Activated CD8-positive, alpha-beta T cell treated with anti-CD3 and anti-CD28 coated beads, Interleukin-2, amount 10 ng/mL, durations not matched to agents 7 days and 5 days (primary cell): ENCODE measurements at regions not wholly inside any gene's neighbourhood (a gene's known extent, or its start where the extent isn't known, plus 50 kb on each side); places are given as distances from the start of the nearest gene placed in this dataset.

Experiments
- ATAC-seq: fragments of 150-1000 bp; cut with Tn5 transposase; one replicate; pipeline ENCODE4 v1.10.0; 2021; ENCODE audit warnings: moderate library complexity
- CTCF ChIA-PET: fragments of 350-600 bp; sonication (Branson Sonifier 250); formaldehyde crosslinking; loops from one replicate; lab custom pipeline; 2021; ENCODE audit warnings: antibody characterized with exemption; lab: Charles Lee
- POLR2A ChIA-PET: fragments of 350-600 bp; sonication (Branson Sonifier 250); formaldehyde crosslinking; loops from one replicate; lab custom pipeline; 2021; ENCODE audit warnings: antibody characterized with exemption; lab: Charles Lee
- DNase-seq: peaks from one replicate; pipeline ENCODE4 v3.0.0-alpha.2; 2020
- H3K27ac Mint-ChIP-seq: one replicate; pipeline ENCODE4 v1.8.0; 2021; ENCODE audit warnings: mild to moderate bottlenecking, mixed read lengths
- H3K27me3 Mint-ChIP-seq: one replicate; pipeline ENCODE4 v1.8.0; 2021; ENCODE audit warnings: low read depth, mixed read lengths
- H3K36me3 Mint-ChIP-seq: one replicate; pipeline ENCODE4 v1.8.0; 2021; ENCODE audit warnings: low read depth, mixed read lengths
- H3K4me1 Mint-ChIP-seq: one replicate; pipeline ENCODE4 v1.8.0; 2021; ENCODE audit warnings: low read depth, mixed read lengths
- H3K4me3 Mint-ChIP-seq: one replicate; pipeline ENCODE4 v1.8.0; 2021; ENCODE audit warnings: mild to moderate bottlenecking, mixed read lengths
- H3K9me3 Mint-ChIP-seq: one replicate; pipeline ENCODE4 v1.8.0; 2022; ENCODE audit warnings: mixed read lengths; ENCODE audit not compliant: insufficient read depth

DNA sequence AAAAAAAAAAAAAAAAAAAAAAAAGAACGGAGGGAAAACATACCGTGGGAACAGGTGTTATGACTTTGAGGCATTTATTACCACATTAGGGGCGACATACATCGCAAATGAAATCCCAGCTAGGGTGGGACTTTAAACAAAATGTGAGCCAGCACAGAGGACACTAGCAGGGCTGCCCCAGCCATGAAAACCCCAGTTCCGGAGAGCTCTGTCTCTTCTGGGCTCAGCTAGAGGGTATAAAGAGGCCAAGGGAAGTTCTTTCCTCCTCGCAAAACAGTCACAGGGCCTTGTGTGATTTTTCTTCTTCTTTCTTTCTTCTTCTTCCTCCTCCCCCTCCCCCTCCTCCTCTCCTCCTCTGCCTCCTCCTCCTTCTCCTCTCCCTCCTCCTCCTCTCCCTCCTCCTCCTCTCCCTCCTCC lies 59.9 kb upstream of the ECHDC3 start:
- ChIA-PET CTCF (no interaction called here), POLR2A (no interaction called here)
- DNase-seq (no peak), ATAC-seq (no peak)
- peaks cover 4% of the 10 kb centered on the region for H3K36me3 Mint-ChIP-seq
- no peak overlapping the region for H3K27ac Mint-ChIP-seq
- H3K27me3 Mint-ChIP-seq: peaks cover 9% of the 10 kb centered on the region
- H3K4me1 Mint-ChIP-seq: peaks cover 33% of the 10 kb centered on the region
- H3K4me3 Mint-ChIP-seq: no peak overlapping the region
- no peaks in the 10 kb centered on the region for H3K9me3 Mint-ChIP-seq

GRCh38 chr10:11680496-11680895 lies 61.7 kb upstream of the ECHDC3 start:
- Mint-ChIP-seq H3K9me3 (no peaks in the 10 kb centered on the region), H3K4me3 (no peak overlapping the region), H3K4me1 (peaks cover 24% of the 10 kb centered on the region), H3K27ac (no peak overlapping the region), H3K36me3 (peaks cover 4% of the 10 kb centered on the region), H3K27me3 (peaks cover 16% of the 10 kb centered on the region)
- POLR2A ChIA-PET: no interaction called here
- CTCF ChIA-PET: no interaction called here
- DNase-seq (no peak), ATAC-seq (no peak)

GRCh38 chr10:11679946-11680345 lies 62.2 kb upstream of the ECHDC3 start:
- DNase-seq: no peak
- POLR2A ChIA-PET: no interaction called here

GRCh38 chr10:11678074-11678793 lies 63.9 kb upstream of the ECHDC3 start:
- peaks cover 24% of the 10 kb centered on the region for H3K27me3 Mint-ChIP-seq
- H3K27ac Mint-ChIP-seq: no peak overlapping the region
- no peaks in the 10 kb centered on the region for H3K9me3 Mint-ChIP-seq
- DNase-seq: no peak
- H3K36me3 Mint-ChIP-seq: no peaks in the 10 kb centered on the region
- ChIA-PET CTCF (interaction anchor here (0.9 kb wide), 1 partner anchor 163 kb away, joined by 3 read pairs; no protein-coding TSS in a partner anchor), POLR2A (no interaction called here)
- no peak overlapping the region for H3K4me3 Mint-ChIP-seq
- H3K4me1 Mint-ChIP-seq: peaks cover 12% of the 10 kb centered on the region
- ATAC-seq: no peak

More at GRCh38 chr10:11679946-11680345, 62.2 kb upstream of the ECHDC3 start:
- Mint-ChIP-seq H3K27ac (no peak overlapping the region), H3K27me3 (peaks cover 16% of the 10 kb centered on the region), H3K36me3 (peaks cover 4% of the 10 kb centered on the region), H3K4me3 (no peak overlapping the region), H3K4me1 (peaks cover 18% of the 10 kb centered on the region), H3K9me3 (no peaks in the 10 kb centered on the region)
- CTCF ChIA-PET: no interaction called here
- no peak for ATAC-seq

DNA sequence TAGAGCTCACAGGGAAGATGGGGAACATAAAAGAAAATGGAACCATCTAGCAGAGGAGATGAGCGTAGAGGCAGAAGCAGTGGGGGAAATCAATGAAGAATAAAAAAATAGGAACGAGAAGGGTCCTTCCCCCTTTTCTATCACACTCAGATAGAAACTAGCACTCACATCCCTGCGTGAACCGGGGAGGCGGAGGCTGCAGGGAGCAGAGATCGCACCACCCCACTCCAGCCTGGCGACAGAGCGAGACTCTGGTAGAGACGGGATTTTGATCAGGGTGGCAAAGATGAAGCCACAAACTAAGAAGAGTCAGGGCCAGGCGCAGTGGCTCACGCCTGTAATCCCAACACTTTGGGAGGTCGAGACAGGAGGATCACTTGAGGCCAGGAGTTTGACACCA lies 64.7 kb upstream of the ECHDC3 start:
- H3K36me3 Mint-ChIP-seq: no peaks in the 10 kb centered on the region
- peaks cover 13% of the 10 kb centered on the region for H3K4me1 Mint-ChIP-seq
- H3K27me3 Mint-ChIP-seq: peaks cover 26% of the 10 kb centered on the region
- H3K9me3 Mint-ChIP-seq: no peaks in the 10 kb centered on the region
- ChIA-PET CTCF (no interaction called here), POLR2A (no interaction called here)
- no peak overlapping the region for H3K27ac Mint-ChIP-seq
- no peak for ATAC-seq
- H3K4me3 Mint-ChIP-seq: no peak overlapping the region
- no peak for DNase-seq

DNA sequence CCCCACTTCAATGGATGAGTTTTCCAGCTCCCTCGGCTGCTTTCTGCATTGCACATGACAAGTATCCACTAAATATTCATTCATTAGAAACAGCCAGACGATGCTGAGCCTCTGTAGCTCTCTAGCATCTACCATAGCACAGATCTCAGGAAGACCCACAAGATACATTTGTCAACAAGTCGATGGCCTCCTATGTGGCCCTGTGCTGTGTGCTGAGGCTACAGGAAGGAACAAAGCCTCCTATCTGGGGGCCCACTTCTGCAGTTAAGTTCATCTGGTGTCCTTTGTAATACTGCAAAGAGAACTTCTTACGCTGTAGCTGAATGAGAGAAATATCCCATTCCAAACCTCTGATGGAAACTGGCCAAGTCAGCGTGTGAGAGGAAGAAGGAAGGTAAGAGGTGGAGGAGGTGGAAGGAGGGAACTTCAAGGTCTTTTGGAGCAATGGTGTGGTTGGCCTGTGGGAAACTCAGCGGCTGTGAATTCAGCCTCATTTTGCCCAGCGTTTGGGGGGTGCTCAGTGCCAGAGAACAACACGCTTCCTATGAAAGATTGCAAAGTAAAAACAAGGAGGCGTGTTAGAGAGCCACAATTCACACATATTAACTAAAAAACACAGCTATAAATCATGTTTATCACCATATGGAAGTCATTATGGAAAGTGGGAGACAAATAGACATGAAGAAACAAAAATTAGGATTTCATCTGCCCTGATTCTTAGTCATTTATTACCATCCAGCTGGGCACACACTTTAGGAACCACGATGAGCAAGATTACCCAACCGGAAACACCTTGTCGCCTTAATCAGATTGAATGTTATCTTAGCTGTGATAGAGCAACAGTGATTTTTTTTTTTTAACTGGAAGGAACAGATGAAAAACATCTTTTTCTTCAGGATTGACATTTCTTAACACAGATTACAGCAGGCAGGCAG lies 62.2 kb upstream of the USP6NL start:
- DNase-seq (no peak), ATAC-seq (no peak)
- no peaks in the 10 kb centered on the region for H3K36me3 Mint-ChIP-seq
- ChIA-PET CTCF (interaction anchor here (0.8 to 1.1 kb wide), 2 partner anchors 12 to 84 kb away, joined by 3 read pairs; no protein-coding TSS in a partner anchor), POLR2A (interaction anchor here (0.6 to 0.8 kb wide), 2 partner anchors 42 to 66 kb away, joined by 3 to 4 read pairs; no protein-coding TSS in a partner anchor)
- peaks cover 21% of the 10 kb centered on the region for H3K27me3 Mint-ChIP-seq
- peaks cover 20% of the 10 kb centered on the region for H3K4me1 Mint-ChIP-seq
- no peak overlapping the region for H3K27ac Mint-ChIP-seq
- no peak overlapping the region for H3K4me3 Mint-ChIP-seq
- H3K9me3 Mint-ChIP-seq: no peaks in the 10 kb centered on the region

DNA sequence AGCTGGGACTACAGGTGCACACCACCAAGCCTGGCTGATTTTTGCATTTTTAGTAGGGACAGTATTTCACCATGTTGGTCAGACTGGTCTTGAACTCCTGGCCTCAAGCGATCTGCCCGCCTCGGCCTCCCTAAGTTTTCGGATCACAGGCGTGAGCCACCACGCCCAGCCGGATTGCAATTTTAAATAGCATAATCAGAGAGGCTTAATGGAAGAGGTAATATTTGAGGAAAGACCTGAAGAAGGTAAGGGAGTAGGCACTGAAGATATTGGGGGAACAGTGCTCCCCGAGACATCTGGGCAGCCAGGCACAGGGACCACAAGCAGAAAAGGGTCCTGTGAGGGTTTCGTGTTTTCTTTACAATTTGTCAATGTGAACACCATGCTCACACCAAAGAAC lies 61.4 kb upstream of the USP6NL start:
- H3K27me3 Mint-ChIP-seq: peaks cover 21% of the 10 kb centered on the region
- ATAC-seq (no peak), DNase-seq (no peak)
- no peak overlapping the region for H3K27ac Mint-ChIP-seq
- H3K9me3 Mint-ChIP-seq: no peaks in the 10 kb centered on the region
- peaks cover 20% of the 10 kb centered on the region for H3K4me1 Mint-ChIP-seq
- ChIA-PET CTCF (interaction anchor here (1.1 kb wide), 1 partner anchor 85 kb away, joined by 3 read pairs; no protein-coding TSS in a partner anchor), POLR2A (no interaction called here)
- no peaks in the 10 kb centered on the region for H3K36me3 Mint-ChIP-seq
- no peak overlapping the region for H3K4me3 Mint-ChIP-seq

- no peaks in the 10 kb centered on the region for H3K36me3 Mint-ChIP-seq
- DNase-seq: no peak
- H3K9me3 Mint-ChIP-seq: no peaks in the 10 kb centered on the region
- CTCF ChIA-PET: no interaction called here
- H3K27me3 Mint-ChIP-seq: peaks cover 18% of the 10 kb centered on the region
- H3K27ac Mint-ChIP-seq: no peak overlapping the region
- ATAC-seq: no peak
- POLR2A ChIA-PET: no interaction called here
- H3K4me3 Mint-ChIP-seq: no peak overlapping the region
- peaks cover 23% of the 10 kb centered on the region for H3K4me1 Mint-ChIP-seq
Measured at GRCh38 chr10:11670381-11670780, 58.9 kb upstream of the USP6NL start.

GRCh38 chr10:11668847-11669610 lies 57.6 kb upstream of the USP6NL start:
- POLR2A ChIA-PET: no interaction called here
- CTCF ChIA-PET: interaction anchor here (0.6 kb wide), 1 partner anchor 14 kb away, joined by 3 read pairs; no protein-coding TSS in a partner anchor
- no peak overlapping the region for H3K4me3 Mint-ChIP-seq
- no peaks in the 10 kb centered on the region for H3K9me3 Mint-ChIP-seq
- peaks cover 22% of the 10 kb centered on the region for H3K4me1 Mint-ChIP-seq
- H3K36me3 Mint-ChIP-seq: no peaks in the 10 kb centered on the region
- DNase-seq (no peak), ATAC-seq (no peak)
- H3K27me3 Mint-ChIP-seq: peaks cover 18% of the 10 kb centered on the region
- no peak overlapping the region for H3K27ac Mint-ChIP-seq

DNA sequence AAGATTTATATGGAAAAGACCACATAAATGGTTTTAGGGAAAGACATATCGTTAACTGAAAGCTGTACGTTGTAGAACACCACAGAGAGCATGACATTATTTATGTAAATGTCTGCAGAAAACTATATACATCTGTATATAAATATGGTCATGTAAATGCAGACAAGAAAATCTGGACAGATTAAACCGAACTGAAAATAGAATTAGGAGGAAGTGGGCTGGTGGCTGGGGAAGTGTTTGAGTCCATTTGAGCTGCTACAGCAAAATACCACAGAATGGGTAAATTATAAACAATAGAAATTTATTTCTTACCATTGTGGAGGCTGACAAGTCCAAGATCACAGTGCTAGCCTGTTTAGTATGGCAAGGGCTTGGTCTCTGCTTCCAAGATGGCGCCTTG lies 56.3 kb upstream of the USP6NL start:
- ChIA-PET POLR2A (no interaction called here), CTCF (interaction anchor here (1.0 kb wide), 1 partner anchor 41 kb away, joined by 4 read pairs; no protein-coding TSS in a partner anchor)
- Mint-ChIP-seq H3K27ac (no peak overlapping the region), H3K4me1 (peaks cover 14% of the 10 kb centered on the region), H3K27me3 (peaks cover 8% of the 10 kb centered on the region), H3K36me3 (no peaks in the 10 kb centered on the region), H3K4me3 (no peak overlapping the region), H3K9me3 (no peaks in the 10 kb centered on the region)
- DNase-seq (no peak), ATAC-seq (no peak)

DNA sequence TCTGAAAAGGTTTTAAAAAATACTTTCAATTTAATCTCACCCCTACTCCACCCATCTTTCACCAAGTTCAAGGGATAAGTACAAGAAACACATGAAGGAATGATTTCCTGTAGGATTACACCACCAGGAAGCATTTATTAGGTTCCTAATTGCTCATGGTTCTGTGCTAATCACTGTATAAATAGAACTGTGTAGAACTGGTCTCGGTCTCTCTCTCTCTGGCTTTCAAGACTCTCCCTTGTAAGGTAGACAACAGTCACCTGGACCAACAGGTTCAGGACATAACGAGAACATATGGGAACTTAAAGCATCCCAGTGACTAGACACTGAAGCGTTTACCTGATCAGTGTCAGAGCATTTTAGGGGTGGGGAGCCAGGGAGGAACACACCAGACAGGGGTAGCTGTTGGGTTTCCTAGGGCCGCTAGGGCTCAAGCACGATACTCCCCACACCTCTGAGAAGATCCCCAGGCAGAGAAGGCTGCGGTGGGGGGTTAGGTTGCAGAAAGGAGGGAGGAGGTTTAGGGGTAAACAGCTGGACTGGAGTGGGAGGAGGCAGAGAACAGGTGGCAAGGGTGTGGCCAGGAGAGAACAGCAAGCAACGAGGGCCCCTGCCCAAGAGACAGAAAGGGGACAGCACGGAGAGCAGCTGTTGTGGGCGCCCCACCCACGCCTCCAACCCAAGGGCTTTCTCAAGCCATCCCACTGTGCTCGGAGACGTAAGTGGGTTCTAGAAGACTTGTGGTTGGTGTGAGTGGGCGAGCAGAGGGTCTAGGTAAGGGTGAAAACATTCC lies 52.5 kb upstream of the USP6NL start:
- Mint-ChIP-seq H3K27me3 (peaks cover 6% of the 10 kb centered on the region), H3K27ac (no peak overlapping the region), H3K9me3 (no peaks in the 10 kb centered on the region), H3K36me3 (no peaks in the 10 kb centered on the region), H3K4me1 (peaks cover 21% of the 10 kb centered on the region), H3K4me3 (no peak overlapping the region)
- POLR2A ChIA-PET: no interaction called here
- CTCF ChIA-PET: no interaction called here
- DNase-seq (no peak), ATAC-seq (no peak)
